ENCODE measurements at regions not wholly inside any gene's neighbourhood (a gene's known extent, or its start where the extent isn't known, plus 50 kb on each side); places are given as distances from the start of the nearest gene placed in this dataset.

- H3K27ac ChIP-seq (ENCODE audit: extremely low read depth, low read depth, low read length): no peak overlapping the region
- H3K79me2 ChIP-seq (ENCODE audit: control insufficient read depth, insufficient read depth, low read length): no peaks in the 10 kb centered on the region
- no peak overlapping the region for H3K9ac ChIP-seq (ENCODE audit: insufficient read depth in 1 of 2, low read depth in 2 of 2, low read length in 2 of 2)
- no peak for DNase-seq (ENCODE audit: extremely low read depth in 1 of 4, low spot score in 3 of 4)
- no peak overlapping the region for H3K4me2 ChIP-seq (ENCODE audit: insufficient read depth, low read length)
- TF ChIP-seq PURB (CRISPR knock-in tag; IDR thresholded peaks at IDR 0.05; ENCODE audit: low read depth) (no peak), HMGN3 (IDR thresholded peaks at IDR 0.05; ENCODE audit: borderline replicate concordance, extremely low read depth, insufficient read length, low read depth, low read length) (no peak), SRSF3 (IDR thresholded peaks at IDR 0.05; ENCODE audit: insufficient read depth, low read length) (no peak)
- WGBS (ENCODE audit: insufficient coverage, low coverage, missing lambda C conversion rate): 6% methylated on average over 3 of the region's 3 CpGs
- no peak for FAIRE-seq
- no peaks in the 10 kb centered on the region for H4K20me1 ChIP-seq (replicated peaks; ENCODE audit: control insufficient read depth, insufficient read depth, low read length)
- in situ Hi-C loops (cut with MboI): no loop called here
- no peaks in the 10 kb centered on the region for H3K9me3 ChIP-seq (replicated peaks; ENCODE audit: control insufficient read depth, insufficient read depth, low read depth, low read length)
- BruUV-seq (replicated peaks): no TSS peak
- no peaks in the 10 kb centered on the region for H3K9me1 ChIP-seq (ENCODE audit: control insufficient read depth, insufficient read depth, low read length)
- ChIA-PET POLR2A (interaction anchor here (1.0 kb wide), 1 partner anchor 23 kb away, joined by 4 read pairs; no protein-coding TSS in a partner anchor), CTCF (ENCODE audit: low intra/inter-chr PET ratio) (no interaction called here)
- no peak overlapping the region for H3K4me3 ChIP-seq
- H2AFZ ChIP-seq (ENCODE audit: low read depth, low read length): no peak overlapping the region
- peaks cover 15 to 20% of the 10 kb centered on the region in 2 experiments for H3K27me3 ChIP-seq (ENCODE audit: control insufficient read depth in 2 of 2, insufficient read depth in 2 of 2, low read length in 2 of 2)
- H3K4me1 ChIP-seq (replicated peaks in 1 of 2; ENCODE audit: control insufficient read depth in 2 of 2, insufficient read depth in 2 of 2, low read length in 2 of 2): no peaks in the 10 kb centered on the region
- no peak for ATAC-seq
- no peaks in the 10 kb centered on the region for H3K36me3 ChIP-seq (ENCODE audit: control insufficient read depth, insufficient read depth, low read length)
- intact Hi-C loops (cut with micrococcal nuclease): no loop called here
Measured at GRCh38 chr7:131717181-131717580, 160.8 kb upstream of the PODXL start.

DNA sequence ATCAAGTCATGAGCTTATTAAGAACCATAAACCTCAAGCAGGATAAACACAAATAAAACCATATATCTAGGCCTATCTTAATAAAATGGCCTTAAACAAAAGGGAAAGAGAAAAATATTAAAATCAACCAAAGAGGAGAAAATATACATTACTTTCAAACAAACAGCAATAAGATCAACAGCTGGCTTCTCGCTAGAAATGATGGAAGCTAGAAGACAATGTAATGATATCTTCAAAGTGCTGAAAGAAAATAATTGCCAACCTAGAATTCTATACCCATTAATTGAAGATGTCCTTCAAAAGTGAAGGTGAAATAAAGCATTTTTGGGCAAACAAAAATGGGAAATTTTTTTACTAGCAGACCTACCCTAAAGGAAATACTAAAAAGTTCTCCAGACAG, 142.9 kb upstream of the PODXL start:
- intact Hi-C loops (cut with micrococcal nuclease) (loop anchor here (10.0 kb wide), 1 partner anchor 625 kb away; no protein-coding TSS in a partner anchor), in situ Hi-C loops (cut with MboI) (loop anchor here (10.0 kb wide), 1 partner anchor 875 kb away; the partner anchor contains the start of gene PLXNA4)
- no peaks in the 10 kb centered on the region for H3K79me2 ChIP-seq (ENCODE audit: control insufficient read depth, insufficient read depth, low read length)
- no peaks in the 10 kb centered on the region for H3K9me1 ChIP-seq (ENCODE audit: control insufficient read depth, insufficient read depth, low read length)
- no peaks in the 10 kb centered on the region for H3K9me3 ChIP-seq (replicated peaks; ENCODE audit: control insufficient read depth, insufficient read depth, low read depth, low read length)
- DNase-seq (ENCODE audit: extremely low read depth in 1 of 4, low spot score in 3 of 4) (no peak), FAIRE-seq (no peak), ATAC-seq (no peak)
- TF ChIP-seq DPF2 (IDR thresholded peaks at IDR 0.05) (no peak), CHD2 (IDR thresholded peaks at IDR 0.05; ENCODE audit: low read depth, low read length) (no peak), MAFF (IDR thresholded peaks at IDR 0.05; ENCODE audit: low read length) (no peak), ZBTB17 (CRISPR knock-in tag; IDR thresholded peaks at IDR 0.05) (no peak), ELF1 (tag; IDR thresholded peaks at IDR 0.05) (no peak), ATF4 (CRISPR knock-in tag; IDR thresholded peaks at IDR 0.05) (no peak), SIN3B (IDR thresholded peaks at IDR 0.05; ENCODE audit: low read depth) (no peak), TEAD4 (IDR thresholded peaks at IDR 0.05; ENCODE audit: low read length) (no peak), TEAD4 (CRISPR knock-in tag; IDR thresholded peaks at IDR 0.05; ENCODE audit: borderline replicate concordance) (no peak), PHB (CRISPR knock-in tag; IDR thresholded peaks at IDR 0.05) (no peak), ZNF274 (IDR thresholded peaks at IDR 0.05; ENCODE audit: borderline replicate concordance, low read depth, low read length) (no peak)
- WGBS (ENCODE audit: insufficient coverage, low coverage, missing lambda C conversion rate): 0% methylated on average over 1 of the region's 1 CpG
- BruUV-seq (replicated peaks): no TSS peak
- H3K9ac ChIP-seq (ENCODE audit: insufficient read depth in 1 of 2, low read depth in 2 of 2, low read length in 2 of 2): no peak overlapping the region
- no peaks in the 10 kb centered on the region for H3K4me1 ChIP-seq (replicated peaks in 1 of 2; ENCODE audit: control insufficient read depth in 2 of 2, insufficient read depth in 2 of 2, low read length in 2 of 2)
- ChIA-PET CTCF (ENCODE audit: low intra/inter-chr PET ratio) (no interaction called here), POLR2A (no interaction called here)
- H3K27me3 ChIP-seq (ENCODE audit: control insufficient read depth in 2 of 2, insufficient read depth in 2 of 2, low read length in 2 of 2): 0 out of 5 replicates have a peak, but pooled peaks cover 0 to under 1% of the 10 kb centered on the region in 2 experiments
- no peak overlapping the region for H3K4me3 ChIP-seq
- no peak overlapping the region for H2AFZ ChIP-seq (ENCODE audit: low read depth, low read length)
- H3K27ac ChIP-seq (ENCODE audit: extremely low read depth, low read depth, low read length): no peak overlapping the region
- H3K4me2 ChIP-seq (ENCODE audit: insufficient read depth, low read length): no peak overlapping the region
- no peaks in the 10 kb centered on the region for H4K20me1 ChIP-seq (replicated peaks; ENCODE audit: control insufficient read depth, insufficient read depth, low read length)
- no peaks in the 10 kb centered on the region for H3K36me3 ChIP-seq (ENCODE audit: control insufficient read depth, insufficient read depth, low read length)
